Iris pigment epithelial cell (primary cell): ENCODE measurements at regions not wholly inside any gene's neighbourhood (a gene's known extent, or its start where the extent isn't known, plus 50 kb on each side); places are given as distances from the start of the nearest gene placed in this dataset.
"Not testable (repeated sequence)": the region's sequence is repeated elsewhere in the genome, so short reads cannot be mapped to it uniquely, and the experiment has no call there.

Experiments
- DNase-seq: peaks from one replicate; pipeline ENCODE4 v3.0.0-alpha.2; 2011; ENCODE audit warnings: low read depth

DNA sequence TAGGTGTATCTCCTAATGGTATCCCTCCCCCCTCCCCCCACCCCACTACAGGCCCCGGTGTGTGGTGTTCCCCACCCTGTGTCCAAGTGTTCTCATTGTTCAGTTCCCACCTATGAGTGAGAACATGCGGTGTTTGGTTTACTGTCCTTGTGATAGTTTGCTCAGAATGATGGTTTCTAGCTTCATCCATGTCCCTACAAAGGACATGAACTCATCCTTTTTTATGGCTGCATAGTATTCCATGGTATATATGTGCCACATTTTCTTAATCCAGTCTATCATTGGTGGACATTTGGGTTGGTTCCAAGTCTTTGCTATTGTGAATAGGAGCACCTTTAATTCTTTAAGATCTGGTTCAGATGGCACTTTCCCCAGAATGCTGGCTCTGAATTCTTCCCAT is 58.5 kb upstream of the PTGFRN start:
- DNase-seq, result not testable (repeated sequence)

- DNase-seq, result no peak
Measured at GRCh38 chr1:116851846-116852245, 57.9 kb upstream of the PTGFRN start.

DNA sequence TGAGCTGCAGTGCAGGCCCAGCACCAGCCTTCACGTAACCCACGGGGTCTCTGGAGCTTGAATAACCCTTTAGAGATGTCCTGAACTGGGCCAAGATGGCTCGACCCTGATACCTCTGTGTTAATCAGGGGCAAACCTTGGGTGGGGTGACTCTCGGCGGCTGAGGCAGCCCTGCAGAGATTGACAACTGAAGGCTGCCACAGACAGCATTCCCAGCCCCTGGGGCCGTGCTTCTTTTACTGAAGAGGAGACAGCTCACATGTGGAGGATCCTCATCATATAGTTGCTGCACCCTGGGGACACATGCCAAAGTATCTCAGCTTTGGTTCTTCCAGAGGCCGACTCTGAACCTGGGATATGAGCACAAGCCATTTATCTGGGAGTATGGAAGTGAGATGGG is 57.3 kb upstream of the PTGFRN start:
- no peak for DNase-seq

GRCh38 chr1:116852910-116853309 is 56.8 kb upstream of the PTGFRN start:
- DNase-seq, result no peak

GRCh38 chr1:116853680-116854402 is 55.9 kb upstream of the PTGFRN start:
- DNase-seq, result peak; percentile 89

DNA sequence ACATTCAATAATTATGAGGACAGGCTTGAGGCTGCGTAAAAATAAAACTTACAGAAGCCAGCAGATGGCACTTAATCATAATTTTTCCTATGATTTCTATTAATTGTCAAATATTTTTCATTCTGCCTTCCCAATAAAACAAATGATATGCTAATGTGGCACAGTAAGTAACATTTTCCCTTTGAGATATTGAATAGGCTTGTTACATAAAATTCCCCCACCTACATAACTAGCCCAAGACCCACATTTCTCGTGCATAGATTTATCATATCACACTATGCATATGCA is 55.4 kb upstream of the PTGFRN start:
- DNase-seq, result no peak

GRCh38 chr1:116854716-116855115 is 55.0 kb upstream of the PTGFRN start:
- DNase-seq, result no peak

GRCh38 chr1:116855191-116855619 is 54.5 kb upstream of the PTGFRN start:
- no peak for DNase-seq

GRCh38 chr1:116855773-116856201 is 53.9 kb upstream of the PTGFRN start:
- no peak for DNase-seq

DNA sequence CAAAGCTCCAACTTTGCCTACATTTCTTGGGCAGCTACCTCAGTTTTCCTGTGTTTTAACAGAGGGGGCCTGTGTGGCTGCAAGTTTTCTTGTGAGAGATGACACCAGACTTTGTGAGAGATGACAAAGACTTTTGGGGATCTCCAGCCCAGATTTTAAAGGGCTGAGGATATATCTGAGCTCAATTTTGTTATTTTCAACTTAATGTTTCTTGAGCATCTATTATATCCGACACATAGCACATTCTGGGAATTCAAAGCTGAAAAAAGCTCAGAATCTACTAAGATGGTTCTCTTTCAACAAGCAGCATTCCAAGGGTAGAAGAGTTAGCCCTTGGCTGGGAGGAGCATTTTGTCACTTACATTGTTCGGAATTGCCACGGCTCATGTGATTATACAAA is 53.4 kb upstream of the PTGFRN start:
- no peak for DNase-seq

GRCh38 chr1:116857092-116857491 is 52.6 kb upstream of the PTGFRN start:
- DNase-seq, result no peak
